ENCODE measurements at regions not wholly inside any gene's neighbourhood (a gene's known extent, or its start where the extent isn't known, plus 50 kb on each side); places are given as distances from the start of the nearest gene placed in this dataset.

DNA sequence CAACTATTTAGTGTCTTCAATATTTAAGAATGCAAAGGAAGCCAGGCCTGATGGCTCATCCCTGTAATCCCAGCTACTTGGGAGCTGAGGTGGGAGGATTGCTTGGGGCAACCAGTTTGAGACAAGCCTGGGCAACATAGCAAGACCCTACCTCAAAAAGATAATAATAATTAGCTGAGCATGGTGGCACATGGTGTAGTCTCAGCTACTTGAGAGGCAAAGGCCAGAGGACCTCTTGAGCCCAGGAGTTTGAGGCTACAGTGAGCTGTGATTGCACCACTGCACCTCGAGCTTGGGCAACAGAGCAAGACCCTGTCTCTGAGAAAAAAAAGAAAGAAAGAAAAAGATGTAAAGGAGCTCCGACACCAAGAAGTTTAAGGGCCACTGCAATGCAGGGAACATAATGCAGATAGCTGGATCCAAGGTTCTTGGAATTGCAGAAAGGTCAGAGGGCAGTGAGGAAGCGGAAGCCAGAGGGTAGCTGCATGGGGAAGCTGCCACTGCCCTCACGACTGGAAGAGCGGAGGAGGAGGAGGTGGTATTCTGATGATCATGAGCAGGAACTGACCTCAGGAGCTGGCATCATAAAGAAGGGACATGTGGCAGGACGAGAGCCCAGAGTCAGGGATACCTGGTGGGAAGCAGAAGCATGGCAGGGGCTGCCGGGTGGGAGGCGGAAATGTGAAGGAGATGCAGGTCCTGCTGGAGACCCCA is 60.2 kb upstream of the PODXL start:
- TF ChIP-seq, protein P1, sequence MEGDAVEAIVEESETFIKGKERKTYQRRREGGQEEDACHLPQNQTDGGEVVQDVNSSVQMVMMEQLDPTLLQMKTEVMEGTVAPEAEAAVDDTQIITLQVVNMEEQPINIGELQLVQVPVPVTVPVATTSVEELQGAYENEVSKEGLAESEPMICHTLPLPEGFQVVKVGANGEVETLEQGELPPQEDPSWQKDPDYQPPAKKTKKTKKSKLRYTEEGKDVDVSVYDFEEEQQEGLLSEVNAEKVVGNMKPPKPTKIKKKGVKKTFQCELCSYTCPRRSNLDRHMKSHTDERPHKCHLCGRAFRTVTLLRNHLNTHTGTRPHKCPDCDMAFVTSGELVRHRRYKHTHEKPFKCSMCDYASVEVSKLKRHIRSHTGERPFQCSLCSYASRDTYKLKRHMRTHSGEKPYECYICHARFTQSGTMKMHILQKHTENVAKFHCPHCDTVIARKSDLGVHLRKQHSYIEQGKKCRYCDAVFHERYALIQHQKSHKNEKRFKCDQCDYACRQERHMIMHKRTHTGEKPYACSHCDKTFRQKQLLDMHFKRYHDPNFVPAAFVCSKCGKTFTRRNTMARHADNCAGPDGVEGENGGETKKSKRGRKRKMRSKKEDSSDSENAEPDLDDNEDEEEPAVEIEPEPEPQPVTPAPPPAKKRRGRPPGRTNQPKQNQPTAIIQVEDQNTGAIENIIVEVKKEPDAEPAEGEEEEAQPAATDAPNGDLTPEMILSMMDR (IDR thresholded peaks at IDR 0.05) = no peak

GRCh38 chr7:131613909-131614308 is 57.5 kb upstream of the PODXL start:
- TF ChIP-seq, protein P1 (IDR thresholded peaks at IDR 0.05) = no peak

GRCh38 chr7:131610007-131610406 is 53.6 kb upstream of the PODXL start:
- TF ChIP-seq, protein P1 (IDR thresholded peaks at IDR 0.05) = no peak

- TF ChIP-seq, protein P1 (IDR thresholded peaks at IDR 0.05) = no peak
Measured at GRCh38 chr7:131608116-131608500, 51.7 kb upstream of the PODXL start.

DNA sequence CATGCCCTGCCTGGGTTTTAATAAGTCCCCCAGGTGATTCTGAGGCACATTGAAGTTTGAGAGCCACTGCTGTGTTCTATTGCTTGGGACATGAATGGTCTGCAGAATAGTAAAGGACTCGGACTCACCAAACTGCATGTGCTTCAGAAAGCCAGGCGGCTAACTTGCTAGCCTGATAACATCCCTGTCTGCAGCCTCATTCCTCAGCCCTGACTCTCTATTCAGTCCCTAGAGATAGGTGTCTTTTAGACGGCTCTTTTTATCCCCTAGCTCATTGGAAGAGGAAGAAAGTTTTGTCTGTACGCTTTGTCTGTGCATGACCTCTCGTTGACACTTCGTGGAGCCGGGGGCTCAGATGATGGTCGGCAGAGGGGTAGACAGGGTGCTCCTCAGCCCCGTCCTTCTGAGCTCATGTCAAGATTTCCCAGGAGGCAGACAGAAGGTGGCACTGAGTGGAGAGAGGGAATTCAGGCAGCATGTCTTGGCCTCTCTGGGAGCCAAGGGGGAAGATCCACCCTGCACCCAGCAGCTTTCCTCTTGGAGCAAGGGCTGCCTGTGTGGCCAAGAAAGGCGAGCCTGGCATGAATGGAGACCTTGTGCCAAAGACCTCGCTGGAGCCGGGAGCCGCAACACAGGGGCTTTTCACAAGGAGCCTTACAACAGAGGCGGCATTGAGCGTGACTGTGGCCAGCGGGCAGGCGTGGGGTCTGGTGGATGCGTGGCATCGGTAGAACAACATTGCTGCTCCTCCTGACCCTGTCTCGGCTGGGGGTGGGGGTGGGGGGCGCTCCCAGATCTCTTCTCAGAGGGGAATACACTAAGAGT is 51.1 kb upstream of the PODXL start:
- TF ChIP-seq, protein P1 (IDR thresholded peaks at IDR 0.05) = no peak

- TF ChIP-seq, protein P1 (IDR thresholded peaks at IDR 0.05) = no peak
Measured at GRCh38 chr7:131606346-131607290, 50.2 kb upstream of the PODXL start.
